ENCODE measurements at regions not wholly inside any gene's neighbourhood (a gene's known extent, or its start where the extent isn't known, plus 50 kb on each side); places are given as distances from the start of the nearest gene placed in this dataset.
"Not testable (repeated sequence)": the region's sequence is repeated elsewhere in the genome, so short reads cannot be mapped to it uniquely, and the experiment has no call there.

DNA sequence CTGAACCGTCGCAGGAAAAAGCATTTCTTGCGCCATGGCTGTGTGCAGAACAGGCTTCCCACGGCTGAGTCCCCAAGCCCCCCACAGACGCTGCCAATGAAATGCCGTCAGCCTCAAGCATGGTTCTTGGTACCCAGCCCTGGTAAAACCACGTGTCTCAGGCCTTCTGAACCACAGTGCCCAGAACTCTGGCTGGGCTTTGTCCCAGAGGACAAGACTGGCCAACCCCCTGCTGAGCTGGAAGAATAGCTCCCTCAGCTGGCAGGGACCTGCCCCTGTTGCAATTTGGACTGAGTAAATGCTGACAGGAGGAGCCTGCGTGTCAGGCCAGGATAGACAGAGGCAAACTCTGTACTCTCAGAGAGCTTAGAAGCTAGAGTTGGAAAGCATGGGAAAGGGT is 106.2 kb downstream of the TNFRSF13B start:
- DNase-seq (ENCODE audit: low spot score); H3K4me1 ChIP-seq (ENCODE audit: control insufficient read depth in 4 of 4, insufficient read depth in 4 of 4, low read length in 3 of 4); H3K27me3 ChIP-seq (ENCODE audit: control insufficient read depth in 4 of 4, insufficient read depth in 4 of 4, low read length in 3 of 4); H3K4me3 ChIP-seq (ENCODE audit: low read depth in 1 of 3, low read length in 3 of 3); H3K36me3 ChIP-seq (ENCODE audit: control insufficient read depth in 4 of 4, insufficient read depth in 3 of 4, low read depth in 1 of 4, low read length in 3 of 4); H3K9ac ChIP-seq (ENCODE audit: low read depth in 1 of 2, low read length in 2 of 2); H3K9me3 ChIP-seq (ENCODE audit: control insufficient read depth in 4 of 4, low read length in 3 of 4): not testable (repeated sequence)
- TF ChIP-seq REST (IDR thresholded peaks at IDR 0.05): peak; percentile 23
- TF ChIP-seq SP1 (IDR thresholded peaks at IDR 0.05): peak; percentile 55
- peak; percentile 61 to 72 for TF ChIP-seq HNF4A (conservative IDR thresholded peaks at IDR 0.05)
- TF ChIP-seq RAD21 (IDR thresholded peaks at IDR 0.05): peak; percentile 15 to 37
- peak; percentile 62 to 68 for TF ChIP-seq RXRA (IDR thresholded peaks at IDR 0.05)
- peak overlapping the region in 1 of 2 donors; percentile 78 for H3K27ac ChIP-seq (ENCODE audit: low read depth in 1 of 2, low read length in 2 of 2)
- 42% methylated on average over 1 of the region's 8 CpGs for WGBS

GRCh38 chr17:16865077-16865613 is 106.8 kb downstream of the TNFRSF13B start:
- not testable (repeated sequence) for H3K4me1 ChIP-seq (ENCODE audit: control insufficient read depth in 4 of 4, insufficient read depth in 4 of 4, low read length in 3 of 4); H3K9me3 ChIP-seq (ENCODE audit: control insufficient read depth in 4 of 4, low read length in 3 of 4); H3K36me3 ChIP-seq (ENCODE audit: control insufficient read depth in 4 of 4, insufficient read depth in 3 of 4, low read depth in 1 of 4, low read length in 3 of 4); DNase-seq (ENCODE audit: low spot score); H3K27me3 ChIP-seq (ENCODE audit: control insufficient read depth in 4 of 4, insufficient read depth in 4 of 4, low read length in 3 of 4); H3K9ac ChIP-seq (ENCODE audit: low read depth in 1 of 2, low read length in 2 of 2); H3K4me3 ChIP-seq (ENCODE audit: low read depth in 1 of 3, low read length in 3 of 3)
- peak overlapping the region in 1 of 2 donors; percentile 46 for H3K27ac ChIP-seq (ENCODE audit: low read depth in 1 of 2, low read length in 2 of 2)
- TF ChIP-seq RXRA (IDR thresholded peaks at IDR 0.05) (peak in 1 of 2 donors; percentile 36), HNF4A (conservative IDR thresholded peaks at IDR 0.05) (peak in 1 of 2 donors; percentile 2)
- WGBS: 29% methylated on average over 6 of the region's 13 CpGs

GRCh38 chr17:16864462-16865076 is 107.3 kb downstream of the TNFRSF13B start:
- not testable (repeated sequence) for H3K9ac ChIP-seq (ENCODE audit: low read depth in 1 of 2, low read length in 2 of 2); H3K4me3 ChIP-seq (ENCODE audit: low read depth in 1 of 3, low read length in 3 of 3); H3K9me3 ChIP-seq (ENCODE audit: control insufficient read depth in 4 of 4, low read length in 3 of 4); H3K4me1 ChIP-seq (ENCODE audit: control insufficient read depth in 4 of 4, insufficient read depth in 4 of 4, low read length in 3 of 4); DNase-seq (ENCODE audit: low spot score); H3K36me3 ChIP-seq (ENCODE audit: control insufficient read depth in 4 of 4, insufficient read depth in 3 of 4, low read depth in 1 of 4, low read length in 3 of 4); H3K27me3 ChIP-seq (ENCODE audit: control insufficient read depth in 4 of 4, insufficient read depth in 4 of 4, low read length in 3 of 4)
- peak overlapping the region in 1 of 2 donors; percentile 46 for H3K27ac ChIP-seq (ENCODE audit: low read depth in 1 of 2, low read length in 2 of 2)
- WGBS: 28% methylated on average over 5 of the region's 11 CpGs

DNA sequence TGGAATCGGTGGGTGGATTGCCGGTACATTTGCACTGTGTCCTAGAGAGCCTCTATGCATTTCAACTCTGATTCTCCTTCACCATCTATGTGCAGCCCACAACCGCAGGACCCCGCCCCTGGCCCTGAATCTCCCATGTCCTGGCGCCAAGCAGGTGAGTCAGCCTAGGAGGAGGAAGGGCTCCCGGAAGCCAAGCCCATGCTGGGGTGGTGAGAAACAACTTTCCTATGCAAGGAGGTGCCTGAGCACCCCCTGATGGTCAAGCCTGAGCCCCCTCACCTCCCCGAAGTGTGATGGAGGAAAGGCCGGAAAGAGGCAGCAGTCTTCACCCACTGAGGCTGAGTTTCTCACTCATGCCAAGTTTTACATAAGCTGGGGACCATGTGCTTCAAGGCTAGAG is 110.8 kb downstream of the TNFRSF13B start:
- H3K4me3 ChIP-seq (ENCODE audit: low read depth in 1 of 3, low read length in 3 of 3); DNase-seq (ENCODE audit: low spot score); H3K27ac ChIP-seq (ENCODE audit: low read depth in 1 of 2, low read length in 2 of 2); H3K36me3 ChIP-seq (ENCODE audit: control insufficient read depth in 4 of 4, insufficient read depth in 3 of 4, low read depth in 1 of 4, low read length in 3 of 4); H3K4me1 ChIP-seq (ENCODE audit: control insufficient read depth in 4 of 4, insufficient read depth in 4 of 4, low read length in 3 of 4); H3K9me3 ChIP-seq (ENCODE audit: control insufficient read depth in 4 of 4, low read length in 3 of 4); H3K27me3 ChIP-seq (ENCODE audit: control insufficient read depth in 4 of 4, insufficient read depth in 4 of 4, low read length in 3 of 4); H3K9ac ChIP-seq (ENCODE audit: low read depth in 1 of 2, low read length in 2 of 2): not testable (repeated sequence)
- WGBS: 90% methylated on average over 8 of the region's 8 CpGs

DNA sequence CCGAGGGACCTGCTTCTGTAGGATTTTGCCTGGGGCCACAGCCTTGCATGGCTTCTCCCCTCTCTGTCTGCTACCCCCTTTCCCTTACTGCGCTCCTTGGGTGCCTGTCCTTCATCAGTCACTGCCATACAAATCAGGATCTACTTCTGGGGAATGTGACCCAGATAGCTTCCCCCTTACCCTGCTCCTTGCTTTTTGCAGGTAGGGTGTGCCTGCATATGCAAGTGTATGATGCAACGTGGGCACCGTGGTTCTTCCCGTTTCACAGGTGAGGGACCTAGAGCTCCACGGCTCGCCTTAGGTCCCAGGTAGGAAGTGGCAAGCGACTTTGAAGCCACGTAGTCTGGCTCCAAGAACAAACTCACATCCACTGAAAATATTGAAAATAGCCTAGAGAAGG is 111.5 kb downstream of the TNFRSF13B start:
- DNase-seq (ENCODE audit: low spot score): not testable (repeated sequence)
- 96% methylated on average over 9 of the region's 9 CpGs for WGBS

DNA sequence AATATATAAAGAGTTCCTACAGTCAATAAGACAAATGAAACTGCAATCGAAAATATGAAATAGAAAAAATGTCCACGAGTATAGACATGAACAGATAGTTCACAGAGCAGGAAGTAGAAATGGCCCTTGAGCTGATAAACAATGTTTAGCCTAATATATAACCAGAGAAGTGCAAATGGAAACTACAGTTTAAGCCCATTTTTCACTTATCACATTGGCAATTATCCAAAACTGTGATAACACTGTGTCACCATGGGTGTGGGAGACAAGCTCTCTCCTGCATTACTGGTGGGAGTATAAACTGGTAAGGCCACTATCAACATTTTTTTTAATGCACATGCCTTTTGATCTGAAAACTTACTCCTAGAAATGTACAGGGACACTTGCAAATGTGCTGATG is 112.4 kb downstream of the TNFRSF13B start:
- not testable (repeated sequence) for H3K4me3 ChIP-seq (ENCODE audit: low read depth in 1 of 3, low read length in 3 of 3); H3K9ac ChIP-seq (ENCODE audit: low read depth in 1 of 2, low read length in 2 of 2); H3K27me3 ChIP-seq (ENCODE audit: control insufficient read depth in 4 of 4, insufficient read depth in 4 of 4, low read length in 3 of 4); DNase-seq (ENCODE audit: low spot score); H3K4me1 ChIP-seq (ENCODE audit: control insufficient read depth in 4 of 4, insufficient read depth in 4 of 4, low read length in 3 of 4); H3K36me3 ChIP-seq (ENCODE audit: control insufficient read depth in 4 of 4, insufficient read depth in 3 of 4, low read depth in 1 of 4, low read length in 3 of 4); H3K9me3 ChIP-seq (ENCODE audit: control insufficient read depth in 4 of 4, low read length in 3 of 4); H3K27ac ChIP-seq (ENCODE audit: low read depth in 1 of 2, low read length in 2 of 2)
- WGBS: 71% methylated on average over 1 of the region's 2 CpGs

More for the DNA sequence above, 111.5 kb downstream of the TNFRSF13B start:
- H3K36me3 ChIP-seq (ENCODE audit: control insufficient read depth in 4 of 4, insufficient read depth in 3 of 4, low read depth in 1 of 4, low read length in 3 of 4); H3K9ac ChIP-seq (ENCODE audit: low read depth in 1 of 2, low read length in 2 of 2); H3K9me3 ChIP-seq (ENCODE audit: control insufficient read depth in 4 of 4, low read length in 3 of 4); H3K27me3 ChIP-seq (ENCODE audit: control insufficient read depth in 4 of 4, insufficient read depth in 4 of 4, low read length in 3 of 4); H3K4me1 ChIP-seq (ENCODE audit: control insufficient read depth in 4 of 4, insufficient read depth in 4 of 4, low read length in 3 of 4); H3K4me3 ChIP-seq (ENCODE audit: low read depth in 1 of 3, low read length in 3 of 3); H3K27ac ChIP-seq (ENCODE audit: low read depth in 1 of 2, low read length in 2 of 2): not testable (repeated sequence)

DNA sequence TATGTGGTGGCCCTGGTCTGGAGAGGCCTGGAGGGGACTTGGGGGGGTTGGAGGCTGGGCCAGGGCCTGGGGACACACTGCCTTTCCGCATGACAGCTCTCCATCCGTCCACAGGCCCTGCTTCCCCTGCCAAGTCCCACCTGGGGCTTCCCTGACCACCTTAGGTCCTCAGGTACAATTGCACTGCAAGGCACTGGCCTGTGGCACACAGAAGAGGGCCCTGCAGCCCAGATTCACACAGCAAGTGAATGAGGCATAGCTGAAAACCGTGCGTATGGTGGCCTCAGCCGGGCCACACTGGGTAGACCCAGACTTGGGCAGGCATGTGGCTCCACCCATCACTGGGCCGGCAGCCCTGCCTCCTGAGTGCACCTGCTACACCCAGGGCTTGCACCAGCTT is 114.2 kb downstream of the TNFRSF13B start:
- H3K27me3 ChIP-seq (ENCODE audit: control insufficient read depth in 4 of 4, insufficient read depth in 4 of 4, low read length in 3 of 4); DNase-seq (ENCODE audit: low spot score): not testable (repeated sequence)
- WGBS: 93% methylated on average over 6 of the region's 6 CpGs

More for the DNA sequence above, 114.2 kb downstream of the TNFRSF13B start:
- not testable (repeated sequence) for H3K4me1 ChIP-seq (ENCODE audit: control insufficient read depth in 4 of 4, insufficient read depth in 4 of 4, low read length in 3 of 4); H3K9ac ChIP-seq (ENCODE audit: low read depth in 1 of 2, low read length in 2 of 2); H3K4me3 ChIP-seq (ENCODE audit: low read depth in 1 of 3, low read length in 3 of 3); H3K27ac ChIP-seq (ENCODE audit: low read depth in 1 of 2, low read length in 2 of 2); H3K9me3 ChIP-seq (ENCODE audit: control insufficient read depth in 4 of 4, low read length in 3 of 4); H3K36me3 ChIP-seq (ENCODE audit: control insufficient read depth in 4 of 4, insufficient read depth in 3 of 4, low read depth in 1 of 4, low read length in 3 of 4)

Measured in liver (tissue), 7 donors.